ENCODE measurements at regions not wholly inside any gene's neighbourhood (a gene's known extent, or its start where the extent isn't known, plus 50 kb on each side); places are given as distances from the start of the nearest gene placed in this dataset.

GRCh38 chr16:86327321-86327720 lies 183.0 kb upstream of the FOXF1 start:
- H3K4me3 ChIP-seq (ENCODE audit: low read depth, low read length): no peak overlapping the region
- DNase-seq (ENCODE audit: low read depth): no peak
- TF ChIP-seq CTCF (IDR thresholded peaks at IDR 0.05; ENCODE audit: insufficient read depth, low read length): no peak

- TF ChIP-seq CTCF (IDR thresholded peaks at IDR 0.05; ENCODE audit: insufficient read depth, low read length): no peak
- no peak for DNase-seq (ENCODE audit: low read depth)
- no peak overlapping the region for H3K4me3 ChIP-seq (ENCODE audit: low read depth, low read length)
Observed at GRCh38 chr16:86330906-86331305, 179.4 kb upstream of the FOXF1 start.

GRCh38 chr16:86334079-86334635 lies 176.2 kb upstream of the FOXF1 start:
- no peak for DNase-seq (ENCODE audit: low read depth)
- H3K4me3 ChIP-seq (ENCODE audit: low read depth, low read length): no peak overlapping the region
- no peak for TF ChIP-seq CTCF (IDR thresholded peaks at IDR 0.05; ENCODE audit: insufficient read depth, low read length)

- H3K4me3 ChIP-seq (ENCODE audit: low read depth, low read length): no peak overlapping the region
- no peak for DNase-seq (ENCODE audit: low read depth)
- TF ChIP-seq CTCF (IDR thresholded peaks at IDR 0.05; ENCODE audit: insufficient read depth, low read length): no peak
Observed at GRCh38 chr16:86335266-86336172, 174.8 kb upstream of the FOXF1 start.

GRCh38 chr16:86337138-86337537 lies 173.2 kb upstream of the FOXF1 start:
- no peak for TF ChIP-seq CTCF (IDR thresholded peaks at IDR 0.05; ENCODE audit: insufficient read depth, low read length)
- no peak overlapping the region for H3K4me3 ChIP-seq (ENCODE audit: low read depth, low read length)
- no peak for DNase-seq (ENCODE audit: low read depth)

DNA sequence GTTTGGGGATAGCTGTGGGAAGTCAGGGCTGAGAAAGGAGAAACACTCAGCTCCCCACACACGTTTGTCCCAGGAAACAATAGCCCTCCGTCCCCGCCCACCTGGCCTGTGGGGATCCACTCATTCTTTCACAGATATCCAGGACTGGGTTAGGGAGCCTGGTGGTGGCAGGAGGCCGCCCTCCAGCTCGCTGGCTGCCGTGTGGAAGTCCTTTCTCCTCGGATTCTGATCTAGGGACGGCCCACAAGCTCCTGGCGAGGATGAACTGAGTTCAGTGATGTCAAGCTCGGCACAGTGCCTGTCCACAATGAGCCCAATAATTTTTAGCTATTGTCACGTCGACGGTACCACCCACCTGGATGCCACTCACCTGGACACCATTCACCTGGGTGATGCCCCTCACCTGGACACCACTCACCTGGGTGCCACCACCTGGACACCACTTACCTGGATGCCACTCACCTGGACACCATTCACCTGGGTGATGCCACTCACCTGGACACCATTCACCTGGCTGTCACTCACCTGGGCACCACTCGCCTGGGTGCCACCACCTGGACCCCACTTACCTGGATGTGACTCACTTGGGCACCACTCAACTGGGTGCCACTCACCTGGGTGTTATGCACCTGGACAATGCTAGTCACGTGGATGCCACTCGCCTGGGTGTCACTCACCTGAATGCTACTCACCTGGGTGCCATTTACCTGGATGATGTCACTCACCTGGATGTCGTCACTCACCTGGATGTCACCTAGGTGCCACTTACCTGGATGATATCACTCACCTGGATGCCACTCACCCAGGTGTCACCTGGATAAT lies 172.5 kb upstream of the FOXF1 start:
- no peak overlapping the region for H3K4me3 ChIP-seq (ENCODE audit: low read depth, low read length)
- no peak for DNase-seq (ENCODE audit: low read depth)
- TF ChIP-seq CTCF (IDR thresholded peaks at IDR 0.05; ENCODE audit: insufficient read depth, low read length): no peak

Data from fibroblast of the aortic adventitia (primary cell).